ENCODE measurements at regions not wholly inside any gene's neighbourhood (a gene's known extent, or its start where the extent isn't known, plus 50 kb on each side); places are given as distances from the start of the nearest gene placed in this dataset.
"Not testable (repeated sequence)": the region's sequence is repeated elsewhere in the genome, so short reads cannot be mapped to it uniquely, and the experiment has no call there.

GRCh38 chr10:107950411-107951062 is 786.0 kb upstream of the SORCS1 start:
- DNase-seq = not testable (repeated sequence)

GRCh38 chr10:107942826-107943225 is 778.3 kb upstream of the SORCS1 start:
- no peak for DNase-seq

GRCh38 chr10:107933076-107933475 is 768.6 kb upstream of the SORCS1 start:
- no peak for DNase-seq

GRCh38 chr10:107931808-107932207 is 767.3 kb upstream of the SORCS1 start:
- no peak for DNase-seq

GRCh38 chr10:107930037-107930436 is 765.5 kb upstream of the SORCS1 start:
- DNase-seq = no peak

GRCh38 chr10:107924458-107924857 is 760.0 kb upstream of the SORCS1 start:
- DNase-seq = no peak

GRCh38 chr10:107919626-107920235 is 755.2 kb upstream of the SORCS1 start:
- no peak for DNase-seq

GRCh38 chr10:107918171-107918570 is 753.7 kb upstream of the SORCS1 start:
- DNase-seq = no peak

- DNase-seq = peak; percentile 15
These were observed 750.7 kb upstream of the SORCS1 start for GRCh38 chr10:107915215-107915610.

- peak; percentile 18 for DNase-seq
These were observed 750.1 kb upstream of the SORCS1 start for GRCh38 chr10:107914450-107915214.

GRCh38 chr10:107913317-107914294 is 749.1 kb upstream of the SORCS1 start:
- DNase-seq = no peak

GRCh38 chr10:107901076-107901475 is 736.6 kb upstream of the SORCS1 start:
- no peak for DNase-seq

- DNase-seq = no peak
These were observed 735.6 kb upstream of the SORCS1 start for GRCh38 chr10:107900131-107900530.

- no peak for DNase-seq
These were observed 735.1 kb upstream of the SORCS1 start for GRCh38 chr10:107899502-107900062.

GRCh38 chr10:107899075-107899474 is 734.6 kb upstream of the SORCS1 start:
- DNase-seq = no peak

- no peak for DNase-seq
These were observed 733.9 kb upstream of the SORCS1 start for GRCh38 chr10:107898392-107898791.

GRCh38 chr10:107894516-107894915 is 730.0 kb upstream of the SORCS1 start:
- DNase-seq = no peak

- no peak for DNase-seq
These were observed 724.6 kb upstream of the SORCS1 start for GRCh38 chr10:107889105-107889504.

GRCh38 chr10:107880185-107880584 is 715.7 kb upstream of the SORCS1 start:
- DNase-seq = no peak

- DNase-seq = no peak
These were observed 708.5 kb upstream of the SORCS1 start for GRCh38 chr10:107873007-107873406.

GRCh38 chr10:107865691-107866090 is 701.2 kb upstream of the SORCS1 start:
- DNase-seq = no peak

GRCh38 chr10:107859065-107859464 is 694.6 kb upstream of the SORCS1 start:
- DNase-seq = no peak

GRCh38 chr10:107856047-107856315 is 691.5 kb upstream of the SORCS1 start:
- DNase-seq = no peak

Data from right hindlimb (tissue), 1 donor.